Endothelial cell of umbilical vein (primary cell): ENCODE measurements at regions not wholly inside any gene's neighbourhood (a gene's known extent, or its start where the extent isn't known, plus 50 kb on each side); places are given as distances from the start of the nearest gene placed in this dataset.

ENCODE experiments used
- BruUV-seq: library from RNA; stranded (reverse); fragments of 400-500 nt; replicated peaks from 2 replicates; lab custom pipeline; 2021; lab: Mats Ljungman, UMichigan
- CTCF ChIA-PET: fragments of 300-600, 350-600 bp; sonication (Branson Sonifier 250); formaldehyde crosslinking; loops from one replicate; lab custom pipeline; 2021; ENCODE audit warnings: antibody characterized with exemption, inconsistent platforms; lab: Charles Lee
- POLR2A ChIA-PET: fragments of 300-600, 350-600 bp; sonication (Branson Sonifier 250); formaldehyde crosslinking; loops from one replicate; lab custom pipeline; 2021; ENCODE audit warnings: antibody characterized with exemption, inconsistent platforms; lab: Charles Lee
- DNase-seq: peaks from one replicate; pipeline ENCODE4 v3.0.0-alpha.2; 2011; ENCODE audit warnings: low read depth, low spot score
- FAIRE-seq: peaks from 2 replicates; lab custom pipeline; 2011; peaks lifted over from hg19 to GRCh38; lab: Jason Lieb, UNC
- H2AFZ ChIP-seq: 2 replicates; pipeline ENCODE4 v1.6.0; 2012; ENCODE audit warnings: low read depth, low read length, control low read depth, inconsistent platforms
- H3K27ac ChIP-seq: 2 replicates; pipeline ENCODE4 v1.5.1; 2011; ENCODE audit warnings: low read depth, mild to moderate bottlenecking, control low read depth, low read length, moderate library complexity; ENCODE audit not compliant: insufficient read depth
- H3K27me3 ChIP-seq, 2 experiments: 2 replicates each; pipeline versions ENCODE4 v1.6.0 to v1.6.1; 2011; ENCODE audit warnings: low read length in 2 of 2, mixed read lengths in 1 of 2; ENCODE audit not compliant: control insufficient read depth in 2 of 2, insufficient read depth in 2 of 2
- H3K36me3 ChIP-seq, 2 experiments: 2 replicates in 1 of 2; 3 replicates in 1 of 2; pipeline ENCODE4 v1.5.1; 2011; ENCODE audit warnings: low read length in 2 of 2, mild to moderate bottlenecking in 1 of 2, moderate library complexity in 1 of 2; ENCODE audit not compliant: control insufficient read depth in 2 of 2, insufficient read depth in 2 of 2; ENCODE audit errors: extremely low read depth in 1 of 2
- H3K4me1 ChIP-seq: 3 replicates; pipeline ENCODE4 v1.5.1; 2011; ENCODE audit warnings: mild to moderate bottlenecking, low read length; ENCODE audit not compliant: control insufficient read depth, insufficient read depth; ENCODE audit errors: extremely low read depth
- H3K4me2 ChIP-seq: 2 replicates; pipeline ENCODE4 v1.6.1; 2011; ENCODE audit warnings: low read length, control low read depth, mixed read lengths; ENCODE audit not compliant: insufficient read depth
- H3K4me3 ChIP-seq, 3 experiments: fragments of 200-600 bp in 1 of 3; sonication (generic), shearing (Covaris generic) in 1 of 3; replicated peaks in 1 of 3; 2 replicates each; pipeline ENCODE4 v1.5.1; 2011 to 2016; ENCODE audit warnings: control low read depth in 3 of 3, low read length in 3 of 3, mild to moderate bottlenecking in 2 of 3, inconsistent platforms in 1 of 3, low read depth in 1 of 3, moderate library complexity in 1 of 3; ENCODE audit not compliant: insufficient read depth in 1 of 3
- H3K79me2 ChIP-seq: 2 replicates; pipeline ENCODE4 v1.6.0; 2012; ENCODE audit warnings: low read length, inconsistent platforms; ENCODE audit not compliant: control insufficient read depth, insufficient read depth
- H3K9ac ChIP-seq: replicated peaks from 2 replicates; pipeline ENCODE3; 2011; ENCODE audit warnings: low read length, control low read depth; ENCODE audit not compliant: insufficient read depth; ENCODE audit errors: extremely low read depth
- H3K9me1 ChIP-seq: replicated peaks from 3 replicates; pipeline ENCODE4 v1.6.0; 2011; ENCODE audit warnings: mild to moderate bottlenecking, low read length; ENCODE audit not compliant: control insufficient read depth, insufficient read depth; ENCODE audit errors: extremely low read depth
- H3K9me3 ChIP-seq: replicated peaks from 2 replicates; pipeline ENCODE4 v1.5.1; 2012; ENCODE audit warnings: low read length, inconsistent platforms; ENCODE audit not compliant: control insufficient read depth, insufficient read depth
- H4K20me1 ChIP-seq: replicated peaks from 2 replicates; pipeline ENCODE3; 2011; ENCODE audit warnings: mild to moderate bottlenecking, low read length; ENCODE audit not compliant: control insufficient read depth, insufficient read depth; ENCODE audit errors: extremely low read depth
- CTCF ChIP-seq, 2 donors: IDR thresholded peaks; 1 replicate in 1 of 2; 2 replicates in 1 of 2; pipeline ENCODE4 v1.5.1; 2011; ENCODE audit warnings: low read length in 2 of 2, mild to moderate bottlenecking in 2 of 2, moderate library complexity in 2 of 2, control low read depth in 1 of 2, inconsistent platforms in 1 of 2, low read depth in 1 of 2; ENCODE audit not compliant: insufficient read depth in 1 of 2; ENCODE audit errors: extremely low read depth in 1 of 2
- EZH2 ChIP-seq: IDR thresholded peaks from 2 replicates; pipeline ENCODE4 v1.6.1; 2012; ENCODE audit warnings: borderline replicate concordance, low read depth, mild to moderate bottlenecking, moderate library complexity, low read length, inconsistent platforms; ENCODE audit not compliant: severe bottlenecking
- FOS ChIP-seq: IDR thresholded peaks from 2 replicates; pipeline ENCODE4 v1.6.1; 2011; ENCODE audit warnings: mild to moderate bottlenecking, low read length, moderate library complexity, borderline replicate concordance; ENCODE audit not compliant: insufficient read depth
- GATA2 ChIP-seq: IDR thresholded peaks from 2 replicates; pipeline ENCODE4 v1.7.0; 2011; ENCODE audit warnings: low read depth, mild to moderate bottlenecking, moderate library complexity, mixed read lengths, low read length; ENCODE audit not compliant: insufficient read length, insufficient read depth
- JUN ChIP-seq: IDR thresholded peaks from 2 replicates; pipeline ENCODE4 v1.6.1; 2011; ENCODE audit warnings: borderline replicate concordance, low read depth; ENCODE audit not compliant: insufficient read length, insufficient read depth
- MYC ChIP-seq: IDR thresholded peaks from one replicate; pipeline ENCODE4 v1.6.1; 2011; ENCODE audit warnings: mild to moderate bottlenecking, low read depth, low read length
- POLR2A ChIP-seq: IDR thresholded peaks from 2 replicates; pipeline ENCODE4 v1.6.1; 2012; ENCODE audit warnings: low read depth, mild to moderate bottlenecking, control low read depth, low read length
- POLR2AphosphoS5 ChIP-seq: IDR thresholded peaks from 2 replicates; pipeline ENCODE4 v1.6.1; 2012; ENCODE audit warnings: low read depth, mild to moderate bottlenecking, control low read depth, low read length, moderate library complexity; ENCODE audit not compliant: insufficient read depth
- dilution Hi-C: fragments of 300-500 bp; cut with MboI; formaldehyde crosslinking; loops from one replicate; pipeline ENCODE4 v1.15.0; 2019; ENCODE audit warnings: low sequenced_read_pairs; ENCODE audit not compliant: extremely low pct_ligation_motif_present
- intact Hi-C: fragments of 100-400 bp; cut with micrococcal nuclease; formaldehyde crosslinking; loops from one replicate; pipeline ENCODE4 v1.10.0; 2022
- TF ChIP-seq, protein P1 (sequence below): IDR thresholded peaks from 2 replicates; pipeline ENCODE4 v1.6.1; 2011; ENCODE audit not compliant: insufficient read depth, insufficient read length

GRCh38 chr3:117128872-117129271 is 419.3 kb downstream of the TUSC7 start:
- no peak for FAIRE-seq
- no peaks in the 10 kb centered on the region for H3K9me3 ChIP-seq
- H4K20me1 ChIP-seq, result no peaks in the 10 kb centered on the region
- no peaks in the 10 kb centered on the region for H3K79me2 ChIP-seq
- no peaks in the 10 kb centered on the region for H3K27me3 ChIP-seq
- H3K4me3 ChIP-seq, result no peak overlapping the region
- H3K27ac ChIP-seq, result no peak overlapping the region
- no peak for DNase-seq
- no peak overlapping the region for H3K9ac ChIP-seq
- dilution Hi-C loops, result no loop called here
- H3K36me3 ChIP-seq, result no peaks in the 10 kb centered on the region
- H3K4me2 ChIP-seq, result no peak overlapping the region
- TF ChIP-seq EZH2 (no peak), CTCF (IDR thresholded peaks at IDR 0.05; ENCODE audit: extremely low read depth in 1 of 2, insufficient read depth in 1 of 2, low read depth in 1 of 2, low read length in 2 of 2) (no peak), GATA2 (no peak), POLR2AphosphoS5 (no peak), MYC (no peak), FOS (no peak), POLR2A (no peak), JUN (no peak)
- TF ChIP-seq, protein P1, sequence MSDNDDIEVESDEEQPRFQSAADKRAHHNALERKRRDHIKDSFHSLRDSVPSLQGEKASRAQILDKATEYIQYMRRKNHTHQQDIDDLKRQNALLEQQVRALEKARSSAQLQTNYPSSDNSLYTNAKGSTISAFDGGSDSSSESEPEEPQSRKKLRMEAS, result no peak
- POLR2A ChIA-PET, result no interaction called here
- CTCF ChIA-PET, result no interaction called here
- H3K9me1 ChIP-seq, result no peaks in the 10 kb centered on the region
- intact Hi-C loops, result no loop called here
- BruUV-seq, result no TSS peak
- no peaks in the 10 kb centered on the region for H3K4me1 ChIP-seq
- H2AFZ ChIP-seq, result no peak overlapping the region
